GM10248 (cell line): ENCODE measurements at regions not wholly inside any gene's neighbourhood (a gene's known extent, or its start where the extent isn't known, plus 50 kb on each side); places are given as distances from the start of the nearest gene placed in this dataset.

Experiments
- CTCF ChIA-PET: fragments of 300-600 bp; sonication (Branson Sonifier 250); formaldehyde crosslinking; extraction: SDS; loops from one replicate; lab custom pipeline; 2021; ENCODE audit warnings: antibody characterized with exemption; lab: Yijun Ruan, JAX
- POLR2A ChIA-PET: fragments of 350-650 bp; sonication (Branson Sonifier 250); formaldehyde crosslinking; extraction: SDS; loops from one replicate; lab custom pipeline; 2020; ENCODE audit warnings: antibody characterized with exemption; lab: Yijun Ruan, JAX
- DNase-seq: peaks from one replicate; pipeline ENCODE4 v3.0.0; 2012; ENCODE audit errors: extremely low spot score
- CTCF ChIP-seq: IDR thresholded peaks from 2 replicates; pipeline ENCODE4 v1.5.1; 2012; ENCODE audit warnings: mild to moderate bottlenecking, low read depth; ENCODE audit errors: extremely low read depth, missing control alignments, control extremely low read depth

- no peak for TF ChIP-seq CTCF
- CTCF ChIA-PET, result no interaction called here
- POLR2A ChIA-PET, result no interaction called here
Observed at GRCh38 chr17:68190495-68190894, 57.3 kb upstream of the AMZ2 start.

GRCh38 chr17:68195667-68196393 is 52.0 kb upstream of the AMZ2 start:
- DNase-seq, result no peak
- ChIA-PET POLR2A (no interaction called here), CTCF (interaction anchor here (0.9 to 2.2 kb wide), 4 partner anchors 8 to 23 kb away, joined by 3 to 7 read pairs (median 4); no protein-coding TSS in a partner anchor)
- no peak for TF ChIP-seq CTCF

More at GRCh38 chr17:68190495-68190894, 57.3 kb upstream of the AMZ2 start:
- no peak for DNase-seq

GRCh38 chr17:68196394-68197090 is 51.3 kb upstream of the AMZ2 start:
- TF ChIP-seq CTCF, result no peak
- ChIA-PET CTCF (interaction anchor here (0.9 to 2.2 kb wide), 4 partner anchors 8 to 23 kb away, joined by 3 to 10 read pairs (median 5); no protein-coding TSS in a partner anchor), POLR2A (no interaction called here)
- no peak for DNase-seq

GRCh38 chr17:68197091-68197996 is 50.5 kb upstream of the AMZ2 start:
- CTCF ChIA-PET, result interaction anchor here (0.9 to 4.5 kb wide), 3 partner anchors 16 to 24 kb away, joined by 3 to 26 read pairs (median 10); no protein-coding TSS in a partner anchor
- DNase-seq, result peak; percentile 37
- TF ChIP-seq CTCF, result no peak
- POLR2A ChIA-PET, result no interaction called here

GRCh38 chr17:68197997-68198930 is 49.6 kb upstream of the AMZ2 start:
- POLR2A ChIA-PET, result no interaction called here
- CTCF ChIA-PET, result interaction anchor here (1.0 to 5.1 kb wide), 5 partner anchors 15 to 260 kb away, joined by 3 to 83 read pairs (median 26); no protein-coding TSS in a partner anchor
- no peak for TF ChIP-seq CTCF
- DNase-seq, result peak; percentile 49
